GM23338 (cell line): ENCODE measurements at regions not wholly inside any gene's neighbourhood (a gene's known extent, or its start where the extent isn't known, plus 50 kb on each side); places are given as distances from the start of the nearest gene placed in this dataset.

Experiments used
- ATAC-seq: fragments of 200-7000 bp; cut with Tn5 transposase; 3 replicates; pipeline ENCODE4 v1.9.1; 2020
- DNase-seq: peaks from one replicate; pipeline ENCODE4 v3.0.0-alpha.2; 2015; ENCODE audit warnings: low spot score
- H2AFZ ChIP-seq: fragments of 200-600 bp; sonication (generic); 2 replicates; pipeline ENCODE4 v1.8.0; 2016; ENCODE audit warnings: antibody characterized with exemption, mild to moderate bottlenecking, moderate library complexity
- H3F3A ChIP-seq: fragments of 200-600 bp; sonication (generic); replicated peaks from 2 replicates; pipeline ENCODE4 v1.8.0; 2017; ENCODE audit warnings: antibody characterized with exemption, mixed run types, low read depth
- H3K27ac ChIP-seq: fragments of 200-600 bp; sonication (generic); 2 replicates; pipeline ENCODE4 v1.6.1; 2016; ENCODE audit warnings: low read depth
- H3K27me3 ChIP-seq: fragments of 200-600 bp; sonication (generic); 2 replicates; pipeline ENCODE4 v1.8.0; 2016; ENCODE audit warnings: mild to moderate bottlenecking, mixed run types, moderate library complexity; ENCODE audit not compliant: insufficient read depth
- H3K36me3 ChIP-seq: fragments of 200-600 bp; sonication (generic); 2 replicates; pipeline ENCODE4 v1.8.0; 2016; ENCODE audit warnings: mild to moderate bottlenecking; ENCODE audit not compliant: insufficient read depth
- H3K4me1 ChIP-seq: fragments of 200-600 bp; sonication (generic); 2 replicates; pipeline ENCODE4 v1.8.0; 2016; ENCODE audit warnings: mild to moderate bottlenecking, moderate library complexity; ENCODE audit not compliant: insufficient read depth
- H3K4me2 ChIP-seq: fragments of 200-600 bp; sonication (generic); 2 replicates; pipeline ENCODE4 v1.7.1; 2017; ENCODE audit warnings: mixed run types
- H3K4me3 ChIP-seq: fragments of 200-600 bp; sonication (generic); 2 replicates; pipeline ENCODE4 v1.6.1; 2016; ENCODE audit warnings: mixed run types
- H3K79me2 ChIP-seq: fragments of 200-600 bp; sonication (generic); replicated peaks from 2 replicates; pipeline ENCODE4 v1.8.0; 2017; ENCODE audit warnings: mild to moderate bottlenecking; ENCODE audit not compliant: insufficient read depth
- H3K9me2 ChIP-seq: fragments of 200-600 bp; sonication (generic); 2 replicates; pipeline ENCODE4 v1.8.0; 2017; ENCODE audit not compliant: insufficient read depth
- H4K20me1 ChIP-seq: fragments of 200-600 bp; sonication (generic); replicated peaks from 2 replicates; pipeline ENCODE4 v1.8.0; 2017; ENCODE audit warnings: mild to moderate bottlenecking; ENCODE audit not compliant: insufficient read depth
- H3K27ac Mint-ChIP-seq: 2 replicates; pipeline ENCODE4 v1.8.0; 2020; ENCODE audit warnings: inconsistent platforms, mild to moderate bottlenecking, moderate library complexity, mixed read lengths
- H3K27me3 Mint-ChIP-seq: 3 replicates; pipeline ENCODE4 v1.8.0; 2022; ENCODE audit warnings: low read depth, mild to moderate bottlenecking, moderate library complexity, mixed read lengths, inconsistent platforms; ENCODE audit not compliant: insufficient read depth, poor library complexity
- H3K36me3 Mint-ChIP-seq: 3 replicates; pipeline ENCODE4 v1.8.0; 2021; ENCODE audit warnings: low read depth, mild to moderate bottlenecking, inconsistent platforms, moderate library complexity, mixed read lengths
- H3K4me1 Mint-ChIP-seq: 3 replicates; pipeline ENCODE4 v1.8.0; 2020; ENCODE audit warnings: mild to moderate bottlenecking, inconsistent platforms, mixed read lengths
- H3K4me3 Mint-ChIP-seq: 3 replicates; pipeline ENCODE4 v1.8.0; 2021; ENCODE audit warnings: moderate library complexity, mild to moderate bottlenecking, inconsistent platforms, mixed read lengths
- H3K9me3 Mint-ChIP-seq: 3 replicates; pipeline ENCODE4 v1.8.0; 2020; ENCODE audit warnings: moderate library complexity, mild to moderate bottlenecking, inconsistent platforms, mixed read lengths
- ETS1 ChIP-seq: IDR thresholded peaks from 2 replicates; pipeline ENCODE4 v1.6.1; 2016; ENCODE audit warnings: antibody characterized with exemption
- EZH2phosphoT487 ChIP-seq: fragments of 200-600 bp; sonication (generic); IDR thresholded peaks from one replicate; pipeline ENCODE4 v1.8.1; 2018; ENCODE audit warnings: antibody characterized with exemption; ENCODE audit not compliant: unreplicated experiment
- JUNB ChIP-seq: IDR thresholded peaks from one replicate; pipeline ENCODE4 v1.6.1; 2016; ENCODE audit warnings: antibody characterized with exemption; ENCODE audit not compliant: unreplicated experiment
- POLR2AphosphoS5 ChIP-seq: IDR thresholded peaks from 2 replicates; pipeline ENCODE4 v1.6.1; 2016; ENCODE audit warnings: antibody characterized with exemption, low read depth
- REST ChIP-seq: IDR thresholded peaks from one replicate; pipeline ENCODE4 v1.6.1; 2018; ENCODE audit warnings: antibody characterized with exemption; ENCODE audit not compliant: unreplicated experiment
- ZNF114 ChIP-seq: fragments of 250-450 bp; sonication (Bioruptor Pico); IDR thresholded peaks from 2 replicates; pipeline ENCODE4 v1.5.0; 2020; ENCODE audit warnings: mild to moderate bottlenecking, moderate library complexity
- ZNF331 ChIP-seq: fragments of 250-450 bp; sonication (Bioruptor Pico); IDR thresholded peaks from 2 replicates; pipeline ENCODE4 v1.5.0; 2020; ENCODE audit warnings: low read depth, mild to moderate bottlenecking, moderate library complexity
- ZNF462 ChIP-seq: fragments of 250-450 bp; sonication (Bioruptor Pico); IDR thresholded peaks from 2 replicates; pipeline ENCODE4 v1.5.0; 2020; ENCODE audit warnings: mild to moderate bottlenecking, moderate library complexity

GRCh38 chr4:126028876-126029275 lies 714.1 kb downstream of the FAT4 start:
- Mint-ChIP-seq H3K4me1 (no peaks in the 10 kb centered on the region; the same call in 1 of the 3 replicates), H3K9me3 (peaks cover 43% of the 10 kb centered on the region), H3K27me3 (peaks cover 8% of the 10 kb centered on the region), H3K4me3 (no peak overlapping the region), H3K36me3 (peaks cover 11% of the 10 kb centered on the region), H3K27ac (no peak overlapping the region)
- Histone ChIP-seq H3F3A (no peaks in the 10 kb centered on the region), H3K79me2 (no peaks in the 10 kb centered on the region), H4K20me1 (no peaks in the 10 kb centered on the region), H3K27me3 (no peaks in the 10 kb centered on the region), H2AFZ (no peak overlapping the region), H3K27ac (no peak overlapping the region), H3K4me3 (no peak overlapping the region), H3K36me3 (0 out of 2 replicates have a peak, but pooled peaks cover 4% of the 10 kb centered on the region), H3K9me2 (0 out of 2 replicates have a peak, but pooled peaks cover 3% of the 10 kb centered on the region), H3K4me1 (no peaks in the 10 kb centered on the region), H3K4me2 (no peak overlapping the region)
- TF ChIP-seq ZNF331 (CRISPR knock-in tag): no peak
- TF ChIP-seq ZNF114 (CRISPR knock-in tag): no peak
- TF ChIP-seq ZNF462 (CRISPR knock-in tag): no peak
- no peak for TF ChIP-seq EZH2phosphoT487
- TF ChIP-seq JUNB: no peak
- no peak for TF ChIP-seq ETS1
- no peak for TF ChIP-seq REST
- no peak for TF ChIP-seq POLR2AphosphoS5
- DNase-seq: no peak
- no peak for ATAC-seq
